Tibial nerve (tissue), 4 donors: ENCODE measurements at regions not wholly inside any gene's neighbourhood (a gene's known extent, or its start where the extent isn't known, plus 50 kb on each side); places are given as distances from the start of the nearest gene placed in this dataset.

ENCODE experiments used
- DNase-seq, 2 donors: peaks; one replicate each; pipeline ENCODE4 v3.0.0-alpha.2; 2019; ENCODE audit warnings: low spot score in 2 of 2
- H3K27ac ChIP-seq, 4 donors: fragments of 200-600 bp; sonication (generic) in 3 of 4; one replicate each; pipeline ENCODE4 v1.5.1; 2017 to 2019; ENCODE audit warnings: mild to moderate bottlenecking in 1 of 4
- H3K27me3 ChIP-seq, 2 donors: fragments of 200-600 bp; sonication (generic) in 1 of 2; one replicate each; pipeline versions ENCODE4 v1.5.1 to v1.6.0; 2017 to 2019
- H3K36me3 ChIP-seq, 3 donors: fragments of 200-600 bp; sonication (generic); one replicate each; pipeline ENCODE4 v1.5.1; 2018 to 2019
- H3K4me1 ChIP-seq, 4 donors: fragments of 200-600 bp; sonication (generic) in 3 of 4; one replicate each; pipeline ENCODE4 v1.5.1; 2017 to 2019
- H3K4me3 ChIP-seq, 4 donors: fragments of 200-600 bp; sonication (generic) in 3 of 4; one replicate each; pipeline ENCODE4 v1.5.1; 2017 to 2019; ENCODE audit warnings: mild to moderate bottlenecking in 1 of 4, moderate library complexity in 1 of 4
- H3K9me3 ChIP-seq, 4 donors: fragments of 200-600 bp; sonication (generic) in 3 of 4; one replicate each; pipeline ENCODE4 v1.5.1; 2017 to 2019
- EP300 ChIP-seq, 2 donors: sonication (generic); formaldehyde crosslinking; IDR thresholded peaks; one replicate each; pipeline ENCODE4 v1.6.1; 2017; ENCODE audit warnings: antibody characterized with exemption in 2 of 2, mild to moderate bottlenecking in 1 of 2
- POLR2A ChIP-seq, 2 donors: fragments of 450-650 bp; IDR thresholded peaks; one replicate each; pipeline ENCODE4 v1.6.1; 2017; ENCODE audit warnings: antibody characterized with exemption in 2 of 2, mild to moderate bottlenecking in 2 of 2, moderate library complexity in 2 of 2
- WGBS, 2 donors: methylation state at CpG; one replicate each; pipeline ENCODE4 v1.1.5; 2018; 5-methylcytosine and 5-hydroxymethylcytosine counted together
- TF ChIP-seq, protein P1 (sequence below), 5 experiments: fragments of 200-600 bp in 3 of 5; fragments of 450-650 bp in 2 of 5; sonication (generic) in 3 of 5; IDR thresholded peaks; one replicate each; pipeline ENCODE4 v1.5.1; 2016 to 2019; ENCODE audit warnings: antibody characterized with exemption in 5 of 5, mild to moderate bottlenecking in 3 of 5, moderate library complexity in 2 of 5

DNA sequence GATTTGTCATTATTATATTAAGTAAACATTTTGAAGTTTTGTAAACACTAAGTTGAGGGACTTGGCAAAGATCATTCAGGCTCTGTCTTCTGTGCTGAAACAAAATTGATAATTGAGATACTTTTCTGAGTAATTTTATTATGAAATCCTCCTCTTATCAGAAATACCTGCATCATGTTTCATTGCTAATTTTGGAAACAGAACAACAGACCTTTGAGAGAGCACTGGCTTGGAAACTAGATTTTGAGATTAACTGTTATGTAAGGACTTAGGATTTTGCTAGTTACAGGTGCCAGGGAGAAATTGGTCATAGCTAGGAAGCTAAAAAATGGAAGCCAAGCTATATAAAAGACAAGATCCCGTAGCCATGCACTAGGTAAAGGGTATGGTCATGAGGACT, 201.7 kb upstream of the DCN start:
- no peak overlapping the region for H3K4me3 ChIP-seq
- no peak for DNase-seq
- peaks cover 0 to 11% (median 0%) of the 10 kb centered on the region in 4 donors for H3K4me1 ChIP-seq
- WGBS, 2 donors, result 92 to 93% methylated on average over 1 of the region's 1 CpG
- no peak for TF ChIP-seq POLR2A (IDR thresholded peaks at IDR 0.05)
- no peaks in the 10 kb centered on the region for H3K36me3 ChIP-seq
- no peaks in the 10 kb centered on the region for H3K27me3 ChIP-seq
- H3K27ac ChIP-seq, result no peak overlapping the region
- H3K9me3 ChIP-seq, result no peaks in the 10 kb centered on the region

- no peak for DNase-seq
- WGBS, 2 donors, result 60 to 64% methylated on average over 3 of the region's 3 CpGs
- no peaks in the 10 kb centered on the region for H3K36me3 ChIP-seq
- no peak overlapping the region for H3K27ac ChIP-seq
- H3K9me3 ChIP-seq, result no peaks in the 10 kb centered on the region
- no peaks in the 10 kb centered on the region for H3K27me3 ChIP-seq
- peaks cover 0 to 11% (median 0%) of the 10 kb centered on the region in 4 donors for H3K4me1 ChIP-seq
- H3K4me3 ChIP-seq, result no peak overlapping the region
- TF ChIP-seq, protein P1, sequence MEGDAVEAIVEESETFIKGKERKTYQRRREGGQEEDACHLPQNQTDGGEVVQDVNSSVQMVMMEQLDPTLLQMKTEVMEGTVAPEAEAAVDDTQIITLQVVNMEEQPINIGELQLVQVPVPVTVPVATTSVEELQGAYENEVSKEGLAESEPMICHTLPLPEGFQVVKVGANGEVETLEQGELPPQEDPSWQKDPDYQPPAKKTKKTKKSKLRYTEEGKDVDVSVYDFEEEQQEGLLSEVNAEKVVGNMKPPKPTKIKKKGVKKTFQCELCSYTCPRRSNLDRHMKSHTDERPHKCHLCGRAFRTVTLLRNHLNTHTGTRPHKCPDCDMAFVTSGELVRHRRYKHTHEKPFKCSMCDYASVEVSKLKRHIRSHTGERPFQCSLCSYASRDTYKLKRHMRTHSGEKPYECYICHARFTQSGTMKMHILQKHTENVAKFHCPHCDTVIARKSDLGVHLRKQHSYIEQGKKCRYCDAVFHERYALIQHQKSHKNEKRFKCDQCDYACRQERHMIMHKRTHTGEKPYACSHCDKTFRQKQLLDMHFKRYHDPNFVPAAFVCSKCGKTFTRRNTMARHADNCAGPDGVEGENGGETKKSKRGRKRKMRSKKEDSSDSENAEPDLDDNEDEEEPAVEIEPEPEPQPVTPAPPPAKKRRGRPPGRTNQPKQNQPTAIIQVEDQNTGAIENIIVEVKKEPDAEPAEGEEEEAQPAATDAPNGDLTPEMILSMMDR (IDR thresholded peaks at IDR 0.05), result no peak
- no peak for TF ChIP-seq EP300 (IDR thresholded peaks at IDR 0.05)
- no peak for TF ChIP-seq POLR2A (IDR thresholded peaks at IDR 0.05)
Measured at GRCh38 chr12:91383099-91383498, 200.5 kb upstream of the DCN start.

GRCh38 chr12:91382081-91382543, 199.5 kb upstream of the DCN start:
- TF ChIP-seq, protein P1 (IDR thresholded peaks at IDR 0.05), result peak; percentile 85 to 90 (median 85)
- TF ChIP-seq POLR2A (IDR thresholded peaks at IDR 0.05), result no peak
- 3 to 4% methylated on average over 4 of the region's 4 CpGs for WGBS, 2 donors
- peak overlapping the region; percentile 66 to 93 (median 84) for H3K27ac ChIP-seq
- H3K4me1 ChIP-seq, result peaks cover 0 to 11% (median 0%) of the 10 kb centered on the region in 4 donors
- H3K4me3 ChIP-seq, result peak overlapping the region; percentile 28 to 56 (median 36)
- H3K27me3 ChIP-seq, result no peaks in the 10 kb centered on the region
- H3K36me3 ChIP-seq, result no peaks in the 10 kb centered on the region
- H3K9me3 ChIP-seq, result no peaks in the 10 kb centered on the region
- peak; percentile 81 to 96 for DNase-seq

- TF ChIP-seq POLR2A (IDR thresholded peaks at IDR 0.05), result peak; percentile 11 to 56
- TF ChIP-seq EP300 (IDR thresholded peaks at IDR 0.05), result peak in 1 of 2 donors; percentile 85
- TF ChIP-seq, protein P1 (IDR thresholded peaks at IDR 0.05), result no peak
- no peaks in the 10 kb centered on the region for H3K36me3 ChIP-seq
- peak overlapping the region; percentile 66 to 93 (median 84) for H3K27ac ChIP-seq
- peak overlapping the region; percentile 28 to 56 (median 36) for H3K4me3 ChIP-seq
- WGBS, 2 donors, result 4 to 6% methylated on average over 11 of the region's 11 CpGs
- H3K27me3 ChIP-seq, result no peaks in the 10 kb centered on the region
- peaks cover 0 to 11% (median 0%) of the 10 kb centered on the region in 4 donors for H3K4me1 ChIP-seq
- H3K9me3 ChIP-seq, result no peaks in the 10 kb centered on the region
- DNase-seq, result peak in 1 of 2 donors; percentile 34
Measured at GRCh38 chr12:91381309-91381804, 198.7 kb upstream of the DCN start.

DNA sequence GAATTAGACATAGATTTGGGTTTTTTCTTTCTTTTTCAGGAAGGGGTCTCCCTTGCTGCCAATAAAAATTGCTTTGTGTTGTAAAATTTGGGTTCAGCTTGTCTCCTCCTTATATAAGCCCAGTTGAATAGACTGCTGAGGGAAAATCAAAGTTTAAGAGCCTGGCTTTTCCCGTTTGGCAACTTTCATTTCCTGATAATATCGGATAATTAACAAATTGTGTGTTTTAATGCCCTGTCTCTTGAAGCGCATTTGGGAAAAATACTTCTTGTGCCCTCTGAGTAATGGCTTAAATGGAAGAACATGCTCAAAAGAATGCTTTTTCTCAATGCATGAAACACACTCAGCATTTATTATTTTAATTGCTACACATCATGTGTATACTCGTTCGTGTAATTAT, 198.0 kb upstream of the DCN start:
- Histone ChIP-seq H3K4me1 (peaks cover 0 to 11% (median 0%) of the 10 kb centered on the region in 4 donors), H3K27me3 (no peaks in the 10 kb centered on the region), H3K4me3 (peak overlapping the region in 2 of 4 donors; percentile 39 to 56), H3K27ac (peak overlapping the region; percentile 66 to 93 (median 84)), H3K36me3 (no peaks in the 10 kb centered on the region), H3K9me3 (no peaks in the 10 kb centered on the region)
- DNase-seq, result no peak
- TF ChIP-seq EP300 (IDR thresholded peaks at IDR 0.05), result no peak
- TF ChIP-seq POLR2A (IDR thresholded peaks at IDR 0.05), result no peak
- TF ChIP-seq, protein P1 (IDR thresholded peaks at IDR 0.05), result no peak
- WGBS, 2 donors, result 19 to 23% methylated on average over 5 of the region's 5 CpGs
